GM19463 (cell line): ENCODE measurements at regions not wholly inside any gene's neighbourhood (a gene's known extent, or its start where the extent isn't known, plus 50 kb on each side); places are given as distances from the start of the nearest gene placed in this dataset.

Experiments
- ATAC-seq: cut with Tn5 transposase; IDR thresholded peaks from one replicate; pipeline ENCODE4 v1.9.1; 2021; ENCODE audit warnings: mild to moderate bottlenecking, moderate library complexity; ENCODE audit not compliant: unreplicated experiment

DNA sequence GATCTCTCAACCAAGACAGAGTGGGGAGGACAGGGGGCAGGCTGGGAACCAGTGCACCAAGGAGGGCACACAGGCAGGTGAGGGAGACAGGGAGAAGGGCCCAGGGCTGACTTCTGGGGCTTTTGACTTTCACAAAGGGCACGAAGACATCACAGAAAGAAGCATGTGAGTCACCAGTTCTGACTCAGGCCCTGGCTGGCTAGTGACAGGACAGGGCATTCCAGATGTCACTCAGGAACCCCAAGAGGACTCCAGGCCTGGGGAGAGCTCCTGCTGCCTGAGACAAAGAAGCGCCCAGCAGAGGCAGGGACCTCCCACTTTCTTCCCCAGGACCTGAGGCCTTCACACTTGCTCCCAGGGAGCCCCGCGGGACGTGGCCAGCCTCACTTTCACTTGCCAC is 497.2 kb downstream of the BUD13 start:
- ATAC-seq: no peak

DNA sequence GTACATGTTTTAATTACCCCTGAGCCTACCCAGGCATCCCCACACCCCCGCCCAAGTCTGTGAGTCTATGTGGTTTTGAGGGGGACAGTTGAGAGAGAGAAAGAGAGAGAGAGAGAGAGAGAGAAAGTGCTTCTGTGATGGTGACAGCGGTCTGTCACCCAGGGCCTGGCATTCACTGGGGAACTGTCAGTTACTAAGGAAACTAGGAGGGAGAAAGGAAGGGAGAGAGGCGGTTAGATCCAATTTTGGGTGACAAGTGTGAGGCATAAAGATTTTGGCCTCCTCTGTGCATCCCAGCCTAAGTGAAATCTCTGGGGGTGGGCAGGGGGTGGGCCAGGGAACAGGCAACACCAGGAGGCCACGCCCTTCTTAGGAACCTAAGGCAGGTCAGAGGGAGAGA is 498.3 kb downstream of the BUD13 start:
- no peak for ATAC-seq

DNA sequence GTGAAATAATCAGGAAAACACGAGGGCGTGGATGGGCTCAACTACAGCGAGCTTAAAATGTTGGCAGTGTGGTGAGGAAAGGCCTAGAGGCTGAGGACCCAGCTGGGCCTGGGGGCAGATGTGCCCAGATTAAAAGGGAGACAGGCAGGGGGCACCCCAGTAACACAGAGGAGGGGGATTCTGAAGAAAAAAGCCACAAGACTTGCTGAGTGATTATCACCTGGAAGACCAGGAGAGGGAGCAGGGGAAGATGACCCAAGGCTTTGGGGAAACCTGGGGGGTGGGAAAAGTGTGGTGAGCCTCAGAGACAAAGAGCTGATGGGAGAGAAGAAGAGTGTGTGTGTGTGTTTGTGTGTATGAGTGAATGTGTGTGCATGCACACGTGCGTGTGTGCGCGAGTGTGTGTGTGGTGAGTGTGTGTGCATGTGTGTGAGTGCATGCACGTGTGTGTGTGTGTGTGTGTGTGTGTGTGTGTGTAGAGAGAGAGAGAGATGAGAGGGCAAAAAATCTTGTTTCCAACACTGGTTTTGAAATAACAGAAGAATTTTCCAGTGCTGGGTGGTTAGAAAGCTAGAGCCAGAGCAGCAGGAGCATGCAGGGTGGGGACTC is 500.5 kb downstream of the BUD13 start:
- ATAC-seq: no peak

DNA sequence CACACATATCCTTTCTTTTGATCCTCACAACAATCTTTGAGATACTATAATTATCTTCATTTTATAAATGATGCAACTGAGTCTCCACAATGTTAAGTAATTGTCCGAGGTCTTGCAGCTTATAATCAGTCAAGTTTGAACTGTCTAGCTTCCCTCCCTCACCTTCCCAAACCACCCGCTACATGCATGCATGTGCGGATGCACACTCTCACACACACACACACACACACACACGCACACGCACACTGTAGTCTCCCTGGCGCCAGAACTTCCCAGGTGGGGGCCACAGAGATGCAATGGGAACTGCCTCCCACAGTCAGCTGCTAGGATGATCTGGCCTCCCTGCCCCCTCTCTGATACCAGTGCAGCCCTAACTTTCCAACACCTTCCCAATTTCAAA is 501.3 kb downstream of the BUD13 start:
- ATAC-seq: no peak

DNA sequence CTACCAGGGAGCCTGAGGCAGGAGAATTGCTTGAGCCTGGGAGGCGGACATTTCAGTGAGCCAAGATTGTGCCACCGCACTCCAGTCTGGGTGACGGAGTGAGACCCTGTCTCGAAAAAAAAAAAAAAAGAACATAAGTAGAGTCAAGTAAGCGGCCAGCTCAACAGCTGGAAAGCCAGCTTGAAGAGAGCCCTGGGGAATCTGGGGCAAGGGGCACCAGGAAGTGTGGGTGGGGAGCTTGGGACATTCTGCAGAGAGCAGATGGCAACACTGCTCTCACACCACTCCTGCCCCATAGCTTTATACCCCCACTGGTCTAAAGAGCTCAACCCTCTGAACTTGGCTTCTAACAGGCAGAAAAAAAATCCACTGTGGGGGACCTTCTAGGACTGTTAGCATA is 505.6 kb downstream of the BUD13 start:
- ATAC-seq: no peak

DNA sequence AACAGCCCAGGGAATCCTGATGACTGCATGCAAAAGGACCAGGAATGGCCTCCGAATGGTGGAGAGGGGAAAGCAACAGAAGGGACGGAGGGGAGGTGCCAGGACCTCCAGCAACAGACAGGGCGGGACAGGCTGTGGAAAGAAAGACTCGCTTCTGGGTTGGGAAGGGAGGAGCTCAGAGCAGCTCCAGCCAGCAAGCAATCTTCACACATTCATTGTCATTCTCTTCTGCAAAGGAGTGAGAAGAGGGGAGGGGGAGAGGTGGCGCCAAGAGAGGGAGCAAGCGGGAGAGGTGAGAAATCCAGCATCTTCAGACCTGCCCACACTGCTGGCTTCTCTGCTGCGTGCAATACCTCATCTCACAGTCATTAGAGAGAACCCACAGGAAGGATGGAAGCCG is 509.0 kb downstream of the BUD13 start:
- ATAC-seq: no peak

DNA sequence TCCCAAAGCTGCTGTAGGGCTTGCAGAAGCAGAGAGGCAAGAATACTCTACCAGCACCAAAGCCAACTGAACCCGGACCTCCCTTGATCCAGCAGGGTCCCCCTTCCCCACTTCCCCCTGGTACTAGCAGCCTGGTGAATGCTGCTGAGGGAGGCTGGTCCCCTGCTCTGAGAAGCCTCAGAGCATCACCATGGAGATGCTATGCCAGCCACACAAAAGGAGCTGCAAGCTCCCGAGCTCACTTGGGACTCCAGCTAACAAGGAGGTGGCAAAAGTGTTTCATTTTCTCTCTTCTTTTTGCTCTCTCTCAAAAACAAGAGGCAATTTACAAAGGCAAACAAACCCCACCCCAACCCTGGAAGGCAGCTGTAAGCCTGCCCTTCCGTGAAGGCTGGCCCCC is 509.8 kb downstream of the BUD13 start:
- ATAC-seq: no peak

DNA sequence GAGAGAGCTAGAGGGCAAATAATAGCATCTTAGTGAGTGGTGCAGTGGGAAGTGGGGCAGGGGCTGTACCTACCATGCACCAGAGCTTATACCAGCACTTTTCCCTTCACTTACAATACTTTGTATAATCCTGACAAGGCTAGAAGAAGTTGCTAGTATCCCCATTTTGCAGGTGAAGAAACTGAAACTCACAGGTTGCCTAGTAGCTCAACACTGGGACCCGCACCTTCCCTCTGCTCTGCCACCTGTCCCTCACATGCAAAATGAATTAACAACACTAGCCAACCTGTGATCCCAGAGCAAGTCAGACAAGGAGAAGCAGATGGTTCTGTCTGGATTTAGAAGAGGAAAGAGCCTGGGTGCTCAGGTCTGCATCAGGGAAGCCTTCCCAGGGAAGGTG is 510.4 kb downstream of the BUD13 start:
- ATAC-seq: no peak

DNA sequence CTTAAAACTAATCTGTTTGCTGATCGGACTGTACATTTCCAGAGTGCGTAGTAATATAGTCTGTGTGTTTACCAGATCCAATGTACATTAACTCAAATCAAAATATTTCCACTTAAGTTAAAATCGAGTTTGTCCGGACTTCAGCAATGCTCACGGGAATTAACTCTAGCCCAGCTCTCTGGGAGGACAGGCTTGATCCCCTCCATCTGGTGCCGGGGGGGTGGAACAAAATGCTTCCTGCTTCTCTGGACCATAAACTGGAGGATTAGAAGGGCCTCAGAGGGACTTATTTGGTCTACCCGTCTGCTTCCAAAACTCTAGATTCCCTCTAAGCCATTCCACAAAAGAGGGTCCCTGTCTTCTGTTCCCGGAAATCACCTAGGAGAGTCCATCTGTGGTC is 511.2 kb downstream of the BUD13 start:
- ATAC-seq: no peak

DNA sequence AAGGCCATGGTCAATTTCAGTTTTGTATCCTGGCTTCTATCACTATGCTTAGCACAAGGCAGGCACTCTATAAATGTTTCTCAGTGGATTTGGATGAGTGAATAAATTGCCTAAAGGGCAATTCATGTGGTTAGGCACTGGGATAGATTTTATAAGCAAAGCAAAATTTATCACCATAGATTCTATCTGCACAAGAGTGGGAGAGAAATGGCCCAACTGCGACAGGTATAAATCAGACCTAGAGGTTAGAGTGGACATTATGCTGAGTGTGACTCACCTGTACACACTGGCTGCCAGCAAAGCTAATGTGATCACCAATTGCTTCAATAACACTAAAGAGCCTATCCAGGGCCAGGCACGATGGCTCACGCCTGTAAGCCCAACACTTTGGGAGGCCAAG is 514.0 kb downstream of the BUD13 start:
- ATAC-seq: no peak

DNA sequence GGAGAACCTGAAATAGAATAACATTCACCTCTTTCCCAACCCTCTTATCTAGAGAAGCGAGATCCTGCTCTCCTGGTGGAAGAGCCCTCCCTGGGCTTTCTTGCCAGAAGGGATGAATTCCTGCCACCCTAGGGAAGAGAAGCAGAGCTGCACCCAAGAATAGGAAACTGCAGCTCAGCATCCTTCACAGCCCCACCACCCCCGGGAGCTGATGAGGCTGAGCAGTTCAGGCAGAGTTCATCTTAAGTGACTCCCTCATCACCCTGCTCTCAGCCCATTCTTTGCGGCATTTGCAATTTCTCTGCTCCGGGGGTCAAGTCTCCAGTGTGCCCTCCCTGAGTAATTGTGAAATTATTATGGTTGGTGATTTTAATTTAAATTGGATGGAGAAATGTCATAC is 514.9 kb downstream of the BUD13 start:
- no peak for ATAC-seq

DNA sequence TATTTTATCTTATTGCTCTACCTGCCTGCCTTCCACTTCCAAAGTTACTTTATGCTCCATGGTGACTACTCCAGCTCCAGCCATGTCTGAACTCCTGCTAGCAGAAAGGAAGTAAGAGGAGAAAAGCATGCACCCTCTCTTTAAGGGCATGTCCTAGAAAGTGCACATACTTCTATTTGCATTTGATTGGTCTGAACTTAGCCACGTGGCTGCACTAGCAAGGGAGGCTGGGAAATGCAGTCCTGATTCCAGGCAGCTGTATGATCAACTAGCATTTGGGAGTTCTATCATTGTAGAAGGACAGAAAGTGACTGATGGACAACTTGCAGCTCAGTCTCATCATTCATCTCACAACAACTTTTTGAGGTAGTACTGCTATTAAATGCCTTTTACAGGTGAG is 515.7 kb downstream of the BUD13 start:
- no peak for ATAC-seq

DNA sequence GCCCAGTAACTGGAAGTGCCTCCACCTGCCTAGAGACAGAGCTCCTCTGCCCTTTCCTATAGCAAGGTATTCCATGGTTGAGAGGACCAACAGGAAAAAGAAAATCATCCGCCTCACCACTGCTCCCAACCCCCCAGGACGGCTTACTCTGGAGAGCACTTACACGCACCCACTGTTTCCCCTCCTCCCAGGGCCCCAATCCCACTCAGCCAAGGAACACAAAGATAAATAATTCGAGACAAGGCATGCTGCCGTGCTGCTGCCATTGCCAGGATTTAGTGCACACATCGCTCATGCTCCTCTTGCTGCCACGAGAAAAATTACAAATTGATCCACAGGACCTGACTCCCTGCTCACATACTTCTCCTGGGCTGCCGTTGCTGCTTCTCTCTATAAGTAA is 516.6 kb downstream of the BUD13 start:
- ATAC-seq: no peak

DNA sequence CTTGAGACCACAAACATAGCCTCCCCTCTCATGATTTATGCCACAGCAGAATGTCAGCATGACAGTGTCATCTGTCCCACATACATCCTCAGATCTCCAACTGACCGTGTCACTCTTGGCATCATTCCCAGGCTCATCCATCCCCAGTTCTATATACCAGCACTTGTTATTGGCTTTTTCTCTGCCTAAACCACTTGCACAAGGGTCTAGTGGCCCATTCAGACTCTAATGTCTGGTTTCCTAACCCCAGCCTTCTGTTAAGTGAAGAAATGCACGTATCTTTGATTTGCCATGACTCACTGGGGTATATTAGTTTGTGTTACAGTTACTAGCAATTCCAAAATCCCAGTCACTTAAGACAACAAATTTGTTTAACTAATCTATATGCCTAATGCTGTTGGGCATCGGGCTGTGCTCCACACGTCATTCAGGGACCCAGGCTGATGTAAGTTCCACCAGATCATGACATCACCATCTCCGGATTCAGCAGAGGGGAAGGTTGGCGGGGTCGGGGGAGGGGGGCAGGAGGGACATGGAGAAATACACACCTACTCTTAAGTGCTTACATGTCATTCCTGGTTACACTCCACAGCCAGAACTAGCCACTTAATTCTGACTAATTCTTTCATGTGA is 517.4 kb downstream of the BUD13 start:
- no peak for ATAC-seq

DNA sequence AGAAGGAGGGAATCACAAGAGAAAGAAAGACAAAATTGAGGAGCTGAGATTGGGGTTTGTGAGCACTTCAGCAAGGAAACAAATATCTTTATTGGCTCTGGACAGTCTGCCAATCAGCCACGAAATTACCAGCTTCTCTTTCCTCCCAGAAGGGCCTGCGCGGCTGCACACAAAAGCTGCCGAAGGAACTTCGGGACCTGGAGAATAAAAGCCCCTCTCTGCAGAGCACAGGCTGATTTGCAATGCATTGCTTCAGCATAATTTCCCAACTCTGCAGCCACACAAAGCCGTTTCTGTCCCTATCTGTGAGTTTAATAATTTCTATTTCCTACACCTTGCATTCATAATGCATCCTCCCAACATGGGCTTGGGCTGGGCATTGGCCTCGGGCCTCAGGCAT is 522.6 kb downstream of the BUD13 start:
- no peak for ATAC-seq

DNA sequence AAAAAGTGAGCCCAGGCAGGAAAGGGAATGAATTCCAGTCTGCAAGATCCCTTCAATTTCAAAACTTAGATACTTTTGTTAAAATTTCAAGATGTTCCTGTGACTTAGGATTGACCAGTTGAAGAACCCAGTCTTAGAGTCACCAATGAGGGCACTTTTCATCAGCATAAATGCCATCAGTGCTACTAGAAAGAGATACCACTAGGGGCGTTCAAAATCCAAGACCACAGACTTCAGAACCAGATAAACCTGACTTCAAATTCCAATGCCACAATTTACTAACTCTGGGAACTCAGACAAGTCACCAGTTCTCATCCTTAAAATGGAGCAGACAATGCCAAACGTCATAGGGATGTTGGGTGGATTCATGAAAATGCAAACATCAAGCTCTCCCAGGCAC is 523.2 kb downstream of the BUD13 start:
- no peak for ATAC-seq

DNA sequence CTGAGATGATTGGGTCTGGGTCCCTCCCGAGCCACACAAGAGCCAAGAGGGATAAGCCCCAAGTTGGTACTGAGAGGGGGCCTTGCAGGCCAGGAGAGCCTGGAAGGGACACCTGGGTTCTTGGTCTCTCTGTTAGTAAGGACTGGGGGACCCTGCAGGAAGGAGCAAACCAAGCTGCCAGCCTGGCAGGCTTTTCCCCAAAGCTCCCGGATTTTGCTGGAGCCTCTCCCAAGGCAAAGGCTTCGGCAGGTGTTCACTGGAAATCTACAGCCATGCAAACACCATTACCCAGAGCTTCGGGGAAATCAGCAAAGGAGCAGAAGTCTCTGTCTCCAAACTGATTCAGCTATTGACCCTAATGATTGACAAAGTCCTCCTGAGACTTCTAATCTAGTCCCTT is 527.9 kb downstream of the BUD13 start:
- ATAC-seq: no peak

DNA sequence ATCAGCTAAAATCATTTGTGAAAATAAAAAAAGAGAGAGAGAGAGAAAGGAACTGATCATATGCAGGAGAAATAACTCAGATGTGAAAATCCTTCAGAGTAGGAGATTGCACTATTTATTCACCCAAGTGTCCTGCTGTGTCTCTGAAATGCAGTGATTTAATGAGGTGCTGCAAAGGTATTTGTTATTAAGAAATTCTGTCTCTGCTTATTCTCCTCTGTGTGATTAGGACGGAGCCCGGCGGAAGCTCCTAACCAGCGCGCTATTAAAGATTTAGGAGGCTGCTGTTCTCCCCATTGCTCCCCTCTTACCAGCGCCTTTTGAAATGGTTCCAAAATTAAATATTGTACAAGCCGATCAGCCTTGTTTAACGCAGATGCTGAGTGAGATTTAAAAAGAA is 528.3 kb downstream of the BUD13 start:
- ATAC-seq: no peak

DNA sequence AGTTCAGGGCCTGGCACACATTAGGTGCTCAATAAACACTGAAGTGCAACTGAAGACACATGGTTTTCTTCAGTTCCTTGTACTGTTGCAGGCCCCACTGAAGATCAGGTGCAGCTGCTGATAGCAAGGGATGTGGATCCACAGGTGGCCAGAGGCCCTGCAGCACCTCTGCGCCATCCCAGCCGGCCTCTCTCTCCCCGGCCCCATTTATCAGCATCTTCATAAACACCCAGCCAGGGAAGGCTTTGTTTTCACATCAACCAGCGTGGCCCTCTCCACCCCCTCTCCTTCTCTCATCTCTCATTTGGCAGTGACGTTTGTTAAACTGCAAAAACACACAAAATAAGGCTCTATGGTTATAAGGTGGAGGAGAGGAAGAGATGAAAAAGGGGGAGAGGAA is 528.8 kb downstream of the BUD13 start:
- ATAC-seq: no peak

DNA sequence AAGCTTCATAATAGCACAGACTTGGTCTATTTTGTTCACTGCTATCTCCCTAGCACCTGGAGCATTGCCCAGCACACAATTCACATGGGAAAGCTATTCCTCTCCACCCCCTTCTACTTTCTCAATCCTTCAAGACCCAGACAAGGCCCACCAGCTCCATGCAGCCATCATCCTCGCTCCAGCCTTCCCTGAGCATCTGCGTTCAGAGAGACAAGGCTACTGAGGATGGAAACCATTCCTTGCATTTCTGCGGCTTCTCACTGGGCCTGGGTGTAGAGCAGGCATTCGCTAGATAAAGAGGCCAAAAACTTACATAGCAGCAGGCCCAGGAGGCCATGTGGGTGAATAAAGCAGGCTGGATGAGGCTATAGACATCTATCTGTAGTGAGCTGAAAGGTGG is 530.8 kb downstream of the BUD13 start:
- ATAC-seq: no peak

DNA sequence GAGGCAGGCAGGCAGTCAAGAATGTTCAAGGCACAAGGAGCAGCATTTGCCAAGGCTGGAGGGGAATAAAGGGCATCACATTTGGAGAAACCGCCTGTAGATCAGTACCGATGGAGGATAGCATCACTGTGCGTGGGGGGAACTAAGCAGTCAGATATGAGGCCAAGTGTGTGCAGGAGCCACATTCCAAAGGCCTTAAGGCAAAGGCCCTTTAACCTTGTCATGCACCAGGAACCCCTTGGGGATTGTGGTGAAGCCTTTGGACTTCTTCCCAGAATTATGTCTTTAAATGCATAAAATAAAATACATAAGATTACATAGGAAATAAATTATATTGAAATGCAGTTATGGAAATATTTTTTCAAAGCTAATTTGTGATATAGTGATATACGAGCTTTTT is 532.1 kb downstream of the BUD13 start:
- ATAC-seq: no peak

DNA sequence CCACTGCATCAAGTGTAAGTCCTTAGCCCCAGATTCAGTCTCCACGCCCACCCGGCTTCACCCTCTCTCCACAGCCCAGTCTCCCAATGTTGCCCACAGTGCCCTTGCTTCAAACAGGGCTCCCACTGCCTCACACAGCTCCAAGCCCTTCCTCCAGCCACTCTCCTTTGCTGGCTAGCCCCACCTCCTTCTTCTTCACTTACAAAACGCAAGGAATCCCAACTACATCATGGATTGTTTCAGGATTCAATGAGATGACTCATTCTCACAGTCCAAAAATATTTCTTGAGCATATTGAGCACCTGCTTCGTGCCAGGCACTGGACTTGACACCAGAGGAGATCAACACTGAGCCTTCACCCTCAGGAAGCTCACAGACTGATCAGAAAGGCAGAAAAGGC is 533.5 kb downstream of the BUD13 start:
- ATAC-seq: no peak

DNA sequence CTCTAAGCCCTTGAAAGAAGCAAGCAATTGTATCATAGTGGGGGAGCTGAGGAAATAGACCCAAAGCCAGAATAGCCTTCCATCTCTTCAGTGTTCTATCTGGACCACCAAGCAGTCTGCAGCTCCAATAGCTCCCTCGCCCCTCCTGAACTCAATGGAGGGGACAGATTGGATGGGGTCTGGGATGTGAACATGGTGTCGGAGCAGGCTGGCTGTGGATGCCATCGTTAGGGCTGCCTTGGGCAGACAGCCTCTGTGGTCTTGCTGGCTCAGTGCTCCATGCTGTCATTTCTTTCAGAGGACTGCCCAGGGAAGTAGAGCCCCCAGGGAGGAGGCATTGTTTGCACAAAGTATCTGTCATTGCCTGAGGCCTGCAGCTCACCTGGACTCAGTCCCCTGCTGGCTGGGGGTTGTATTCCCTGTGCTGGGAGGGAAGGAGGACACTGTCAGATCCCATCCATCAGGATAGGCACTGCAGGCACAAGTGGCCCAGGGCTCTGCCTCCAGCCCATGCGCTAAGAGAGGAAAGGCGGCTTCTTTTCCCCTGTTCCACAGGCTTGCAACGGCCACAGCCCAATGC is 537.7 kb downstream of the BUD13 start:
- ATAC-seq: no peak
